ENCODE measurements at regions not wholly inside any gene's neighbourhood (a gene's known extent, or its start where the extent isn't known, plus 50 kb on each side); places are given as distances from the start of the nearest gene placed in this dataset.

DNA sequence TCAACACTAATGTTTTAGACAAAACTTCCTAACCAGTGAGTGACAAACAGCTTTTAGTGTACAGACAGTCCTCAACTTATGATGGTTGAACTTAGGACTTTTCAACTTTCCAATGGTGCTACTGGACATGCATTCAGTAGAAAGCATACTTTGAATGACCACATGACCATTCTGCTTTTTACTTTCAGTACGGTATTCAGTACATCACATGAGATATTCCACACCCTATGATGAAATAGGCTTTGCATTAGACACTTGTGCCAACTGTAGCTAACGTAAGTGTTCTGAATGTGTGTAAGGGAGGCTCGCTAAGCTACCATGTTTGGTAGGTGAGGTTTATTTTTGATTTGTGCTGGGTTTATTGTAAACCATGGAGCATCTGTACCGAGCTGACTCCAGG is 113.7 kb downstream of the WNT7A start:
- no peak for DNase-seq
- no peak overlapping the region for H3K27ac ChIP-seq
- no peak overlapping the region for H3K4me3 ChIP-seq
- peaks cover 0 to 12% (median 0%) of the 10 kb centered on the region in 4 donors for H3K27me3 ChIP-seq
- TF ChIP-seq, protein P1, sequence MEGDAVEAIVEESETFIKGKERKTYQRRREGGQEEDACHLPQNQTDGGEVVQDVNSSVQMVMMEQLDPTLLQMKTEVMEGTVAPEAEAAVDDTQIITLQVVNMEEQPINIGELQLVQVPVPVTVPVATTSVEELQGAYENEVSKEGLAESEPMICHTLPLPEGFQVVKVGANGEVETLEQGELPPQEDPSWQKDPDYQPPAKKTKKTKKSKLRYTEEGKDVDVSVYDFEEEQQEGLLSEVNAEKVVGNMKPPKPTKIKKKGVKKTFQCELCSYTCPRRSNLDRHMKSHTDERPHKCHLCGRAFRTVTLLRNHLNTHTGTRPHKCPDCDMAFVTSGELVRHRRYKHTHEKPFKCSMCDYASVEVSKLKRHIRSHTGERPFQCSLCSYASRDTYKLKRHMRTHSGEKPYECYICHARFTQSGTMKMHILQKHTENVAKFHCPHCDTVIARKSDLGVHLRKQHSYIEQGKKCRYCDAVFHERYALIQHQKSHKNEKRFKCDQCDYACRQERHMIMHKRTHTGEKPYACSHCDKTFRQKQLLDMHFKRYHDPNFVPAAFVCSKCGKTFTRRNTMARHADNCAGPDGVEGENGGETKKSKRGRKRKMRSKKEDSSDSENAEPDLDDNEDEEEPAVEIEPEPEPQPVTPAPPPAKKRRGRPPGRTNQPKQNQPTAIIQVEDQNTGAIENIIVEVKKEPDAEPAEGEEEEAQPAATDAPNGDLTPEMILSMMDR (IDR thresholded peaks at IDR 0.05), result no peak
- no peak for TF ChIP-seq POLR2A (IDR thresholded peaks at IDR 0.05)
- no peaks in the 10 kb centered on the region for H3K4me1 ChIP-seq
- intact Hi-C loops (cut with DNase I), result no loop called here
- WGBS, 2 donors, result 65 to 69% methylated on average over 4 of the region's 4 CpGs
- H3K36me3 ChIP-seq, result no peaks in the 10 kb centered on the region
- H3K9me3 ChIP-seq, result peaks cover 0 to 10% (median 0%) of the 10 kb centered on the region in 3 donors

DNA sequence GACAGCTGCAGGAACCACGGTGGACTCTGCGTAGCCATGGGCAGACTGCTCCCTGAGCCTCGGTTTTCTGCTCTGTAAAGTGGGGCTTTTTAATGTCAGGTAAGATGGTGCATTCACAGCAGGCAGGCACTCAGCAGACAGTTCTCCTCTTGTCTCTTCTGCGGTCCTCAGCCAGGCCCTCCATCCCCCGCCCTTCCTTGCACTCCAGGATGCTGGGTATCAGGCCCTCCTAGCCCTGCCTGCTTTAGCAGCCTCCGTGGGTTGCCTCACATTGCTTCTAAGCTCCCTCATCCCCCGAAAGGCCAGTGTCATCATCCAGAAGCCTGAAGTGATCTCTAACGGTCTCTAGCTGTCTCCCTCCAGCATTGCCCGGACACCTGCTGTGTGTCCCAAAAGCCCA is 115.7 kb downstream of the WNT7A start:
- no peak overlapping the region for H3K27ac ChIP-seq
- no peak overlapping the region for H3K4me3 ChIP-seq
- H3K36me3 ChIP-seq, result no peaks in the 10 kb centered on the region
- 65 to 78% methylated on average over 7 to 8 of the region's 9 CpGs for WGBS, 2 donors
- no peaks in the 10 kb centered on the region for H3K4me1 ChIP-seq
- H3K9me3 ChIP-seq, result peaks cover 0 to 10% (median 0%) of the 10 kb centered on the region in 3 donors
- intact Hi-C loops (cut with DNase I), result no loop called here
- H3K27me3 ChIP-seq, result peaks cover 0 to 15% (median 0%) of the 10 kb centered on the region in 4 donors
- DNase-seq, result no peak
- TF ChIP-seq, protein P1 (IDR thresholded peaks at IDR 0.05), result no peak

DNA sequence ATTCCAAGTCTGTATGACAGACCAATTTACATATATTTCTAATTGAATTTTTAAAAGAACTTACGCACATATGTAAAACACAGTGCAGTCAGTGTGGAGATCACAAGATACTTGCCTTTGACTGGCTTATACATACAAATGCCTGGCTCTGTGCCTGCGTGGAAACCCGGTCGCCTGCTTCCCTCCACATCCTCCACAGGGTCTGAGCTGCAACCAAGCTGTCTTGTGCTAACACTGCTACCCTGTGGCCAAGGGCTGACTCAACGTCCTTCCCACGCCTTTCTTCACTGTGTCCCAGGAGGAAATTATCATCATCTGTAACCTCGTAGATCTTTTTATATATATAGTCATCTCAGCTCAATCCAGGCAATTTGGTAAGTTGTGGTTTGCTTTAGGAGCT is 117.0 kb downstream of the WNT7A start:
- 72 to 76% methylated on average over 7 of the region's 7 CpGs for WGBS, 2 donors
- TF ChIP-seq POLR2A (IDR thresholded peaks at IDR 0.05), result no peak
- TF ChIP-seq, protein P1 (IDR thresholded peaks at IDR 0.05), result no peak
- intact Hi-C loops (cut with DNase I), result no loop called here
- Histone ChIP-seq H3K36me3 (no peaks in the 10 kb centered on the region), H3K27me3 (peaks cover 0 to 22% (median 0%) of the 10 kb centered on the region in 4 donors), H3K9me3 (peaks cover 0 to 10% (median 0%) of the 10 kb centered on the region in 3 donors), H3K4me3 (no peak overlapping the region), H3K27ac (no peak overlapping the region), H3K4me1 (no peaks in the 10 kb centered on the region)
- no peak for DNase-seq

DNA sequence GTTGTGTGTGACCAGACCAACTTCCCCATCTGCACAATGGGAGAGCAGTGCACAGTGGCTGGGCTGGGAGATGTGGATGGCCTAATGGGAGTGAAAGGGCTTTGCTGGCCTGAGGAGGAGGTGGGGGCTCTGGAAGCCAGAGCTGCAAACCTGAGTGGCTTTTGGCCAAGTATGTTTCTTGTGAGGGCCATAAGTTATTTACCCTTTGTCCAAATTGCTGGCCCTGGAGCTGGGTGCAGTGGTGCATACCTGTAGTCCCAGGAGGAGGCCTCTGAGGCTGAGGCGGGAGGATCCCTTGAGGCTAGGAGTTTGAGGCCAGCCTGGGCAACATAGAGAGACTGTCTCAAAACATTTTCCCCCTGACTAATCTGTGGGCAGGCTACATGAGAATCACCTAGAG is 129.1 kb downstream of the WNT7A start:
- DNase-seq, result no peak
- Histone ChIP-seq H3K4me3 (no peak overlapping the region), H3K36me3 (no peaks in the 10 kb centered on the region), H3K9me3 (no peaks in the 10 kb centered on the region), H3K27me3 (no peaks in the 10 kb centered on the region), H3K4me1 (no peaks in the 10 kb centered on the region), H3K27ac (no peak overlapping the region)
- intact Hi-C loops (cut with DNase I), result no loop called here
- 50% methylated on average over 1 of the region's 1 CpG; no CpG with 5 or more reads in 1 of the 2 donors for WGBS, 2 donors
- TF ChIP-seq, protein P1 (IDR thresholded peaks at IDR 0.05), result no peak
- TF ChIP-seq POLR2A (IDR thresholded peaks at IDR 0.05), result no peak

DNA sequence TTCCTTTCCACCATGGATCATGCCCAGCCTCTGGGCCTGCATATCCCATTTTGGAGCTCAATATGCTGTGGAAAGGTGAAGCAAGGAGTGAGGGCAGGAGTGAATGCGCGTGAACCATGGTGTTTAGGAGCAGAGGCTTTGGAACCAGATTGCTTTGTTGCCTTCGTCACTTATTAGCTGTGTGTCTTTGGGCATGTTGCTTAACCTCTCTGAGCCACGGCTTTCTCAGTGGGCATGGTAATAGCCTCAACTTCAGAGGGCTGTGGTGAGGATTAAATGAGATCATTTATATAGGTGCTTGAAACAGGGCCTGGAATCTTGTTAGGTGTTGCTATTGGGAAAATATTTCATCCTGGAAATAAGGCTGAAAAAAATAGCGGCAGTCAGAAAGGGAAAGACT is 129.7 kb downstream of the WNT7A start:
- no peak overlapping the region for H3K4me3 ChIP-seq
- TF ChIP-seq, protein P1 (IDR thresholded peaks at IDR 0.05), result no peak
- TF ChIP-seq POLR2A (IDR thresholded peaks at IDR 0.05), result no peak
- no peak for DNase-seq
- intact Hi-C loops (cut with DNase I), result no loop called here
- no peaks in the 10 kb centered on the region for H3K4me1 ChIP-seq
- H3K36me3 ChIP-seq, result no peaks in the 10 kb centered on the region
- H3K27ac ChIP-seq, result no peak overlapping the region
- H3K9me3 ChIP-seq, result no peaks in the 10 kb centered on the region
- no peaks in the 10 kb centered on the region for H3K27me3 ChIP-seq
- WGBS, 2 donors, result 89 to 92% methylated on average over 5 of the region's 5 CpGs
